HEK293 (cell line): ENCODE measurements at regions not wholly inside any gene's neighbourhood (a gene's known extent, or its start where the extent isn't known, plus 50 kb on each side); places are given as distances from the start of the nearest gene placed in this dataset.

Experiments
- CTCF ChIA-PET: fragments of 350-600 bp; formaldehyde crosslinking; extraction: SDS; loops from one replicate; lab custom pipeline; 2021; ENCODE audit warnings: antibody characterized with exemption; lab: Yijun Ruan, JAX
- POLR2A ChIA-PET: fragments of 300-600 bp; formaldehyde crosslinking; extraction: SDS; loops from one replicate; lab custom pipeline; 2020; ENCODE audit warnings: antibody characterized with exemption, inconsistent platforms; lab: Yijun Ruan, JAX
- H3K27ac ChIP-seq: fragments of 200-500 bp; sonication (Bioruptor generic); 2 replicates; pipeline ENCODE4 v1.5.1; 2014; ENCODE audit warnings: low read depth, low read length, control low read depth, inconsistent platforms; ENCODE audit errors: extremely low read depth
- H3K36me3 ChIP-seq, 2 experiments: fragments of 200-500 bp in 1 of 2; sonication (Bioruptor generic) in 1 of 2; 1 replicate in 1 of 2; 2 replicates in 1 of 2; pipeline ENCODE4 v1.5.1; 2014 to 2017; ENCODE audit warnings: inconsistent platforms in 2 of 2, low read length in 2 of 2; ENCODE audit not compliant: control insufficient read depth in 2 of 2, insufficient read depth in 1 of 2
- H3K4me1 ChIP-seq: fragments of 200-500 bp; sonication (Bioruptor generic); 2 replicates; pipeline ENCODE4 v1.5.1; 2014; ENCODE audit warnings: mild to moderate bottlenecking, low read length, inconsistent platforms; ENCODE audit not compliant: control insufficient read depth, insufficient read depth
- H3K4me3 ChIP-seq: 2 replicates; pipeline ENCODE4 v1.5.1; 2011; ENCODE audit warnings: low read depth, mild to moderate bottlenecking, control low read depth, low read length, moderate library complexity
- H3K9me3 ChIP-seq: fragments of 200-500 bp; sonication (Bioruptor generic); 2 replicates; pipeline ENCODE4 v1.5.1; 2014; ENCODE audit warnings: low read depth, low read length, inconsistent platforms; ENCODE audit not compliant: control insufficient read depth, insufficient read depth
- INSM2 ChIP-seq: fragments of 450-650 bp; formaldehyde crosslinking; IDR thresholded peaks from 2 replicates; pipeline ENCODE4 v1.5.1; 2016; ENCODE audit warnings: missing biosample characterization, missing genetic modification characterization
- SALL2 ChIP-seq: fragments of 450-650 bp; formaldehyde crosslinking; IDR thresholded peaks from 2 replicates; pipeline ENCODE4 v1.5.0; 2017; ENCODE audit warnings: missing biosample characterization, mild to moderate bottlenecking, missing genetic modification characterization, borderline replicate concordance
- SP2 ChIP-seq: fragments of 450-650 bp; formaldehyde crosslinking; IDR thresholded peaks from 2 replicates; pipeline ENCODE4 v1.5.1; 2016; ENCODE audit warnings: missing biosample characterization, missing genetic modification characterization
- SP7 ChIP-seq: fragments of 450-650 bp; formaldehyde crosslinking; IDR thresholded peaks from 2 replicates; pipeline ENCODE4 v1.5.1; 2016; ENCODE audit warnings: missing biosample characterization, missing genetic modification characterization
- ZBTB1 ChIP-seq: fragments of 450-650 bp; formaldehyde crosslinking; IDR thresholded peaks from 2 replicates; pipeline ENCODE4 v1.5.1; 2016; ENCODE audit warnings: missing biosample characterization, missing genetic modification characterization
- ZBTB7A ChIP-seq: fragments of 450-650 bp; formaldehyde crosslinking; IDR thresholded peaks from 2 replicates; pipeline ENCODE4 v1.5.1; 2016; ENCODE audit warnings: low read depth, missing biosample characterization, missing genetic modification characterization
- ZFP3 ChIP-seq: fragments of 450-650 bp; formaldehyde crosslinking; IDR thresholded peaks from 2 replicates; pipeline ENCODE4 v1.5.1; 2016; ENCODE audit warnings: low read depth, missing biosample characterization, missing genetic modification characterization
- ZFP41 ChIP-seq: fragments of 450-650 bp; formaldehyde crosslinking; IDR thresholded peaks from 2 replicates; pipeline ENCODE4 v1.5.1; 2016; ENCODE audit warnings: missing biosample characterization, missing genetic modification characterization, borderline replicate concordance
- ZNF248 ChIP-seq: fragments of 450-650 bp; formaldehyde crosslinking; IDR thresholded peaks from 2 replicates; pipeline ENCODE4 v1.5.1; 2017; ENCODE audit warnings: missing biosample characterization, missing genetic modification characterization
- ZNF37A ChIP-seq: fragments of 450-650 bp; IDR thresholded peaks from 2 replicates; pipeline ENCODE4 v1.5.1; 2018; ENCODE audit warnings: missing biosample characterization, missing genetic modification characterization
- ZNF404 ChIP-seq: fragments of 450-650 bp; formaldehyde crosslinking; IDR thresholded peaks from 2 replicates; pipeline ENCODE4 v1.5.1; 2017; ENCODE audit warnings: missing biosample characterization, missing genetic modification characterization
- ZNF518A ChIP-seq: fragments of 450-650 bp; formaldehyde crosslinking; conservative IDR thresholded peaks from 2 replicates; pipeline ENCODE4 v1.5.1; 2016; ENCODE audit warnings: low read depth, missing biosample characterization, missing genetic modification characterization
- ZNF558 ChIP-seq: fragments of 450-650 bp; formaldehyde crosslinking; IDR thresholded peaks from 2 replicates; pipeline ENCODE4 v1.5.1; 2016; ENCODE audit warnings: missing biosample characterization, missing genetic modification characterization
- ZNF677 ChIP-seq: fragments of 450-650 bp; IDR thresholded peaks from 2 replicates; pipeline ENCODE4 v1.5.0; 2018; ENCODE audit warnings: missing biosample characterization, mild to moderate bottlenecking, missing genetic modification characterization, moderate library complexity
- ZNF792 ChIP-seq: fragments of 450-650 bp; formaldehyde crosslinking; IDR thresholded peaks from 2 replicates; pipeline ENCODE4 v1.5.1; 2016; ENCODE audit warnings: missing biosample characterization, missing genetic modification characterization
- ZNF837 ChIP-seq: fragments of 450-650 bp; formaldehyde crosslinking; IDR thresholded peaks from 2 replicates; pipeline ENCODE4 v1.5.1; 2016; ENCODE audit warnings: missing biosample characterization, missing genetic modification characterization

- TF ChIP-seq ZFP3 (tag by site-specific recombination) (no peak), ZNF837 (tag by site-specific recombination) (no peak), ZBTB7A (no peak), INSM2 (tag by site-specific recombination) (no peak), ZNF558 (no peak), ZNF677 (tag by site-specific recombination) (no peak)
- TF ChIP-seq, all 188 proteins: peak for 0
Measured at GRCh38 chr6:74549746-74550145, 656.1 kb downstream of the COL12A1 start (continued).

- no peaks in the 10 kb centered on the region for H3K4me1 ChIP-seq
- CTCF ChIA-PET = no interaction called here
- H3K27ac ChIP-seq = no peak overlapping the region
- no peaks in the 10 kb centered on the region for H3K9me3 ChIP-seq
- no peak overlapping the region for H3K4me3 ChIP-seq
- TF ChIP-seq ZNF518A (tag by site-specific recombination) (no peak), SP2 (tag by site-specific recombination) (no peak), ZBTB1 (tag by site-specific recombination) (no peak), INSM2 (tag by site-specific recombination) (no peak), ZNF37A (tag by site-specific recombination) (no peak), ZNF404 (tag by site-specific recombination) (no peak), ZNF792 (tag by site-specific recombination) (no peak), SP7 (tag by site-specific recombination) (no peak), ZNF248 (tag by site-specific recombination) (no peak), ZFP41 (tag by site-specific recombination) (no peak), SALL2 (tag by site-specific recombination) (no peak)
- TF ChIP-seq, all 188 proteins: peak for 0
- POLR2A ChIA-PET = no interaction called here
- H3K36me3 ChIP-seq = no peaks in the 10 kb centered on the region
Measured at GRCh38 chr6:74534465-74535211, 671.2 kb downstream of the COL12A1 start.
